ENCODE measurements at regions not wholly inside any gene's neighbourhood (a gene's known extent, or its start where the extent isn't known, plus 50 kb on each side); places are given as distances from the start of the nearest gene placed in this dataset.

GRCh38 chr9:117887383-117887782 is 183.2 kb downstream of the TLR4 start:
- Histone ChIP-seq H3K4me3 (ENCODE audit: low read depth, low read length) (no peak overlapping the region), H3K4me1 (ENCODE audit: control insufficient read depth, insufficient read depth, low read length) (no peaks in the 10 kb centered on the region), H3K36me3 (ENCODE audit: control insufficient read depth in 2 of 2, insufficient read depth in 1 of 2, low read length in 2 of 2) (no peaks in the 10 kb centered on the region), H3K27ac (ENCODE audit: extremely low read depth, low read depth, low read length) (no peak overlapping the region), H3K9me3 (ENCODE audit: control insufficient read depth, insufficient read depth, low read depth, low read length) (no peaks in the 10 kb centered on the region)
- TF ChIP-seq ZNF530 (tag by site-specific recombination; IDR thresholded peaks at IDR 0.05; ENCODE audit: low read depth) = no peak
- TF ChIP-seq ZBTB48 (tag by site-specific recombination; IDR thresholded peaks at IDR 0.05) = no peak
- no peak for TF ChIP-seq ZNF830 (tag by site-specific recombination; IDR thresholded peaks at IDR 0.05; ENCODE audit: low read depth)
- no peak for TF ChIP-seq ZNF747 (tag by site-specific recombination; IDR thresholded peaks at IDR 0.05)
- no peak for TF ChIP-seq ZNF792 (tag by site-specific recombination; IDR thresholded peaks at IDR 0.05)
- no peak for TF ChIP-seq ZNF132 (tag by site-specific recombination; IDR thresholded peaks at IDR 0.05; ENCODE audit: borderline replicate concordance)
- TF ChIP-seq ZNF10 (tag by site-specific recombination; IDR thresholded peaks at IDR 0.05) = no peak
- TF ChIP-seq ZNF214 (tag by site-specific recombination; IDR thresholded peaks at IDR 0.05; ENCODE audit: borderline replicate concordance) = no peak
- CTCF ChIA-PET = no interaction called here
- POLR2A ChIA-PET = no interaction called here

- CTCF ChIA-PET = no interaction called here
- H3K9me3 ChIP-seq (ENCODE audit: control insufficient read depth, insufficient read depth, low read depth, low read length) = no peaks in the 10 kb centered on the region
- TF ChIP-seq ZNF664 (tag by site-specific recombination; IDR thresholded peaks at IDR 0.05) = no peak
- no peak for TF ChIP-seq HOXA7 (CRISPR knock-in tag; IDR thresholded peaks at IDR 0.05; ENCODE audit: borderline replicate concordance)
- no peak for TF ChIP-seq ZBTB8A (tag by site-specific recombination; IDR thresholded peaks at IDR 0.05)
- no peak for TF ChIP-seq ZNF514 (tag by site-specific recombination; IDR thresholded peaks at IDR 0.05)
- no peak for TF ChIP-seq ZNF488 (tag by site-specific recombination; IDR thresholded peaks at IDR 0.05)
- TF ChIP-seq PRDM6 (tag by site-specific recombination; IDR thresholded peaks at IDR 0.05) = no peak
- no peak for TF ChIP-seq ZEB2 (tag by site-specific recombination; IDR thresholded peaks at IDR 0.05)
- TF ChIP-seq ZNF362 (tag by site-specific recombination; IDR thresholded peaks at IDR 0.05) = no peak
- H3K36me3 ChIP-seq (ENCODE audit: control insufficient read depth in 2 of 2, insufficient read depth in 1 of 2, low read length in 2 of 2) = no peaks in the 10 kb centered on the region
- no peak overlapping the region for H3K27ac ChIP-seq (ENCODE audit: extremely low read depth, low read depth, low read length)
- H3K4me1 ChIP-seq (ENCODE audit: control insufficient read depth, insufficient read depth, low read length) = no peaks in the 10 kb centered on the region
- H3K4me3 ChIP-seq (ENCODE audit: low read depth, low read length) = no peak overlapping the region
- POLR2A ChIA-PET = no interaction called here
These were observed 183.7 kb downstream of the TLR4 start for GRCh38 chr9:117887941-117888340.

GRCh38 chr9:117903453-117903852 is 199.2 kb downstream of the TLR4 start:
- Histone ChIP-seq H3K36me3 (ENCODE audit: control insufficient read depth in 2 of 2, insufficient read depth in 1 of 2, low read length in 2 of 2) (no peaks in the 10 kb centered on the region), H3K27ac (ENCODE audit: extremely low read depth, low read depth, low read length) (no peak overlapping the region), H3K9me3 (ENCODE audit: control insufficient read depth, insufficient read depth, low read depth, low read length) (no peaks in the 10 kb centered on the region), H3K4me3 (ENCODE audit: low read depth, low read length) (no peak overlapping the region), H3K4me1 (ENCODE audit: control insufficient read depth, insufficient read depth, low read length) (no peaks in the 10 kb centered on the region)
- TF ChIP-seq MEIS1 (CRISPR knock-in tag; IDR thresholded peaks at IDR 0.05; ENCODE audit: borderline replicate concordance) (no peak), TRIM28 (IDR thresholded peaks at IDR 0.05; ENCODE audit: borderline replicate concordance, low read length) (no peak), PATZ1 (tag by site-specific recombination; IDR thresholded peaks at IDR 0.05) (no peak)
- ChIA-PET CTCF (no interaction called here), POLR2A (no interaction called here)

Data from HEK293 (cell line).